ENCODE measurements at regions not wholly inside any gene's neighbourhood (a gene's known extent, or its start where the extent isn't known, plus 50 kb on each side); places are given as distances from the start of the nearest gene placed in this dataset.

GRCh38 chr3:72340476-72341379 lies 507.5 kb downstream of the SHQ1 start:
- Histone ChIP-seq H2BK15ac (replicated peaks; ENCODE audit: low read depth) (no peak overlapping the region), H4K8ac (ENCODE audit: low read depth, low read length) (no peak overlapping the region), H4K5ac (ENCODE audit: low read length) (no peak overlapping the region), H3K18ac (ENCODE audit: low read length) (no peak overlapping the region), H3K4me2 (ENCODE audit: low read length) (no peak overlapping the region), H2BK120ac (ENCODE audit: low read depth, low read length) (no peak overlapping the region), H3K4me3 (ENCODE audit: low read length) (no peak overlapping the region), H3K56ac (ENCODE audit: low read length) (no peak overlapping the region), H3K23ac (ENCODE audit: low read length) (no peak overlapping the region), H3K36me3 (ENCODE audit: control insufficient read depth, insufficient read depth, low read length) (no peaks in the 10 kb centered on the region), H3K4ac (ENCODE audit: low read depth, low read length) (no peak overlapping the region), H3K4me1 (ENCODE audit: control insufficient read depth, low read depth, low read length) (peaks cover 16% of the 10 kb centered on the region), H3K27ac (ENCODE audit: low read depth, low read length) (no peak overlapping the region), H3K79me1 (ENCODE audit: low read length) (no peaks in the 10 kb centered on the region), H2BK5ac (ENCODE audit: low read length) (no peak overlapping the region), H2AK5ac (ENCODE audit: low read length) (no peak overlapping the region), H3K27me3 (ENCODE audit: insufficient read depth, low read length, poor library complexity) (no peaks in the 10 kb centered on the region), H3K9ac (ENCODE audit: low read length) (no peak overlapping the region), H3K79me2 (ENCODE audit: control insufficient read depth, insufficient read depth, low read length) (no peaks in the 10 kb centered on the region)
- no peak for DNase-seq
- WGBS (ENCODE audit: extremely low coverage, insufficient coverage, low lambda C conversion rate): no CpG with 5 or more reads among the region's 12 CpGs

- H2AK5ac ChIP-seq (ENCODE audit: low read length): no peak overlapping the region
- no peaks in the 10 kb centered on the region for H3K79me1 ChIP-seq (ENCODE audit: low read length)
- H2BK15ac ChIP-seq (replicated peaks; ENCODE audit: low read depth): no peak overlapping the region
- H3K9ac ChIP-seq (ENCODE audit: low read length): no peak overlapping the region
- H3K18ac ChIP-seq (ENCODE audit: low read length): no peak overlapping the region
- H3K56ac ChIP-seq (ENCODE audit: low read length): no peak overlapping the region
- no peak overlapping the region for H3K4ac ChIP-seq (ENCODE audit: low read depth, low read length)
- no peak overlapping the region for H3K23ac ChIP-seq (ENCODE audit: low read length)
- H4K5ac ChIP-seq (ENCODE audit: low read length): no peak overlapping the region
- H2BK120ac ChIP-seq (ENCODE audit: low read depth, low read length): no peak overlapping the region
- no CpG with 5 or more reads among the region's 9 CpGs for WGBS (ENCODE audit: extremely low coverage, insufficient coverage, low lambda C conversion rate)
- H3K4me2 ChIP-seq (ENCODE audit: low read length): no peak overlapping the region
- no peak overlapping the region for H3K27ac ChIP-seq (ENCODE audit: low read depth, low read length)
- H3K27me3 ChIP-seq (ENCODE audit: insufficient read depth, low read length, poor library complexity): no peaks in the 10 kb centered on the region
- H2BK5ac ChIP-seq (ENCODE audit: low read length): no peak overlapping the region
- no peak overlapping the region for H3K4me3 ChIP-seq (ENCODE audit: low read length)
- peaks cover 21% of the 10 kb centered on the region for H3K4me1 ChIP-seq (ENCODE audit: control insufficient read depth, low read depth, low read length)
- no peaks in the 10 kb centered on the region for H3K36me3 ChIP-seq (ENCODE audit: control insufficient read depth, insufficient read depth, low read length)
- no peaks in the 10 kb centered on the region for H3K79me2 ChIP-seq (ENCODE audit: control insufficient read depth, insufficient read depth, low read length)
- no peak overlapping the region for H4K8ac ChIP-seq (ENCODE audit: low read depth, low read length)
- no peak for DNase-seq
Observed at GRCh38 chr3:72340056-72340455, 508.2 kb downstream of the SHQ1 start.

GRCh38 chr3:72339670-72340030 lies 508.6 kb downstream of the SHQ1 start:
- Histone ChIP-seq H3K4me3 (ENCODE audit: low read length) (no peak overlapping the region), H2BK5ac (ENCODE audit: low read length) (peak overlapping the region; percentile 26), H3K56ac (ENCODE audit: low read length) (peak overlapping the region; percentile 45), H3K23ac (ENCODE audit: low read length) (no peak overlapping the region), H3K4me2 (ENCODE audit: low read length) (no peak overlapping the region), H2AK5ac (ENCODE audit: low read length) (no peak overlapping the region), H3K4ac (ENCODE audit: low read depth, low read length) (peak overlapping the region; percentile 5), H3K79me2 (ENCODE audit: control insufficient read depth, insufficient read depth, low read length) (no peaks in the 10 kb centered on the region), H3K79me1 (ENCODE audit: low read length) (no peaks in the 10 kb centered on the region), H3K27ac (ENCODE audit: low read depth, low read length) (no peak overlapping the region), H3K9ac (ENCODE audit: low read length) (no peak overlapping the region), H2BK15ac (replicated peaks; ENCODE audit: low read depth) (no peak overlapping the region), H3K36me3 (ENCODE audit: control insufficient read depth, insufficient read depth, low read length) (no peaks in the 10 kb centered on the region), H3K27me3 (ENCODE audit: insufficient read depth, low read length, poor library complexity) (no peaks in the 10 kb centered on the region), H2BK120ac (ENCODE audit: low read depth, low read length) (no peak overlapping the region), H4K8ac (ENCODE audit: low read depth, low read length) (no peak overlapping the region), H3K4me1 (ENCODE audit: control insufficient read depth, low read depth, low read length) (peaks cover 24% of the 10 kb centered on the region), H4K5ac (ENCODE audit: low read length) (no peak overlapping the region), H3K18ac (ENCODE audit: low read length) (no peak overlapping the region)
- WGBS (ENCODE audit: extremely low coverage, insufficient coverage, low lambda C conversion rate): no CpG with 5 or more reads among the region's 4 CpGs
- DNase-seq: peak; percentile 50

- Histone ChIP-seq H4K5ac (ENCODE audit: low read length) (no peak overlapping the region), H4K8ac (ENCODE audit: low read depth, low read length) (no peak overlapping the region), H3K4me3 (ENCODE audit: low read length) (no peak overlapping the region), H3K36me3 (ENCODE audit: control insufficient read depth, insufficient read depth, low read length) (no peaks in the 10 kb centered on the region), H3K18ac (ENCODE audit: low read length) (no peak overlapping the region), H2BK15ac (replicated peaks; ENCODE audit: low read depth) (no peak overlapping the region), H3K9ac (ENCODE audit: low read length) (no peak overlapping the region), H3K56ac (ENCODE audit: low read length) (peak overlapping the region; percentile 45), H3K79me1 (ENCODE audit: low read length) (no peaks in the 10 kb centered on the region), H3K4ac (ENCODE audit: low read depth, low read length) (peak overlapping the region; percentile 39), H3K27me3 (ENCODE audit: insufficient read depth, low read length, poor library complexity) (no peaks in the 10 kb centered on the region), H2BK120ac (ENCODE audit: low read depth, low read length) (no peak overlapping the region), H3K79me2 (ENCODE audit: control insufficient read depth, insufficient read depth, low read length) (no peaks in the 10 kb centered on the region), H2AK5ac (ENCODE audit: low read length) (peak overlapping the region; percentile 28), H3K4me1 (ENCODE audit: control insufficient read depth, low read depth, low read length) (peaks cover 26% of the 10 kb centered on the region), H3K23ac (ENCODE audit: low read length) (no peak overlapping the region), H3K27ac (ENCODE audit: low read depth, low read length) (no peak overlapping the region), H3K4me2 (ENCODE audit: low read length) (no peak overlapping the region), H2BK5ac (ENCODE audit: low read length) (peak overlapping the region; percentile 26)
- no peak for DNase-seq
- WGBS (ENCODE audit: extremely low coverage, insufficient coverage, low lambda C conversion rate): no CpG with 5 or more reads among the region's 11 CpGs
Observed at GRCh38 chr3:72338942-72339669, 509.1 kb downstream of the SHQ1 start.

- H2AK5ac ChIP-seq (ENCODE audit: low read length): peak overlapping the region; percentile 28
- H3K79me2 ChIP-seq (ENCODE audit: control insufficient read depth, insufficient read depth, low read length): no peaks in the 10 kb centered on the region
- no peak overlapping the region for H3K18ac ChIP-seq (ENCODE audit: low read length)
- no peak overlapping the region for H2BK120ac ChIP-seq (ENCODE audit: low read depth, low read length)
- H3K27me3 ChIP-seq (ENCODE audit: insufficient read depth, low read length, poor library complexity): no peaks in the 10 kb centered on the region
- WGBS (ENCODE audit: extremely low coverage, insufficient coverage, low lambda C conversion rate): no CpG with 5 or more reads among the region's 8 CpGs
- no peak overlapping the region for H3K4me2 ChIP-seq (ENCODE audit: low read length)
- H3K4ac ChIP-seq (ENCODE audit: low read depth, low read length): no peak overlapping the region
- H3K27ac ChIP-seq (ENCODE audit: low read depth, low read length): no peak overlapping the region
- H3K36me3 ChIP-seq (ENCODE audit: control insufficient read depth, insufficient read depth, low read length): no peaks in the 10 kb centered on the region
- no peak overlapping the region for H4K5ac ChIP-seq (ENCODE audit: low read length)
- H2BK5ac ChIP-seq (ENCODE audit: low read length): no peak overlapping the region
- H3K4me3 ChIP-seq (ENCODE audit: low read length): no peak overlapping the region
- H3K23ac ChIP-seq (ENCODE audit: low read length): no peak overlapping the region
- H3K79me1 ChIP-seq (ENCODE audit: low read length): no peaks in the 10 kb centered on the region
- H3K9ac ChIP-seq (ENCODE audit: low read length): no peak overlapping the region
- H2BK15ac ChIP-seq (replicated peaks; ENCODE audit: low read depth): no peak overlapping the region
- no peak overlapping the region for H4K8ac ChIP-seq (ENCODE audit: low read depth, low read length)
- no peak overlapping the region for H3K56ac ChIP-seq (ENCODE audit: low read length)
- no peak for DNase-seq
- H3K4me1 ChIP-seq (ENCODE audit: control insufficient read depth, low read depth, low read length): peaks cover 27% of the 10 kb centered on the region
Observed at GRCh38 chr3:72338082-72338941, 509.9 kb downstream of the SHQ1 start.

All from mesendoderm (in vitro differentiated cells).